NB4 (cell line): ENCODE measurements at regions not wholly inside any gene's neighbourhood (a gene's known extent, or its start where the extent isn't known, plus 50 kb on each side); places are given as distances from the start of the nearest gene placed in this dataset.

Experiments used
- CTCF ChIP-seq: IDR thresholded peaks from one replicate; pipeline ENCODE4 v1.5.1; 2012; ENCODE audit warnings: low read depth, low read length
- POLR2A ChIP-seq: IDR thresholded peaks from 2 replicates; pipeline ENCODE4 v1.6.1; 2011; ENCODE audit warnings: mild to moderate bottlenecking; ENCODE audit not compliant: insufficient read length; ENCODE audit errors: extremely low read depth

DNA sequence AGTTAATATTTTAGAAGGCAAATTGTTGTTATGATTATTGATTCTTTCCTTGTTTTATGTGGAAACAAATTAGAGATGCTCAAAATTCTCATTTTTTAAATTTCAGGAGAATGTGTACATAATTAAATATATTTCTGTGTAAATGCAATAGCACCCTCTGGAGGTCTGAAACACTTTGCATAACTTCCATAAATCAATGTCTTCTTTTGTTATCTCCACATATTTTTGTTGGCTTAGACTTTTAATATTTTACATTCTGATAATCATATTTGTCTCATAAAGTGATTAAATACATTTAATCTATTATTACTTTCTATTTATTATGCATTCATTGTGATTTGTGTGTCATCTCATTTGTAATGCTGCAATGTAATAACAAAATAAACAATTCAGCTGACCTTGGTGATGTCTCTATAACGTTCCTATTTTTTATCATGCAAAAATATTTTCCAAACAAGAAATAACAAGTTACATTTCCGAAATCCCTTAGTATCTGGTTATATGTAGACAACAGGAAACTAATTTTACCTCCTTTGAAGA, 201.8 kb upstream of the GALNT5 start:
- TF ChIP-seq CTCF, result no peak
- no peak for TF ChIP-seq POLR2A
